H1 (cell line): ENCODE measurements at regions not wholly inside any gene's neighbourhood (a gene's known extent, or its start where the extent isn't known, plus 50 kb on each side); places are given as distances from the start of the nearest gene placed in this dataset.

Source experiments
- CTCF ChIA-PET: fragments of 300-600 bp; sonication (Branson Sonifier 250); formaldehyde crosslinking; loops from one replicate; lab custom pipeline; 2021; ENCODE audit not compliant: partially characterized antibody; lab: Charles Lee
- POLR2A ChIA-PET: fragments of 300-600 bp; sonication (Branson Sonifier 250); formaldehyde crosslinking; loops from one replicate; lab custom pipeline; 2021; ENCODE audit warnings: inconsistent platforms; ENCODE audit not compliant: partially characterized antibody; lab: Charles Lee
- DNase-seq, 2 experiments: peaks; one replicate each; pipeline versions ENCODE4 v3.0.0 to v3.0.0-alpha.2; 2010 to 2022; ENCODE audit warnings: low spot score in 2 of 2, low read depth in 1 of 2, mixed read lengths in 1 of 2
- FAIRE-seq: peaks from 2 replicates; lab custom pipeline; 2011; peaks lifted over from hg19 to GRCh38; lab: Jason Lieb, UNC
- H2AFZ ChIP-seq: 2 replicates; pipeline ENCODE4 v1.8.1; 2012; ENCODE audit warnings: low read length, inconsistent platforms
- H2AK5ac ChIP-seq: 2 replicates; pipeline ENCODE4 v1.6.1; 2013; ENCODE audit warnings: low read depth, low read length
- H2BK120ac ChIP-seq: replicated peaks from 2 replicates; pipeline ENCODE3; 2013; ENCODE audit warnings: low read depth, low read length, inconsistent platforms
- H2BK12ac ChIP-seq: 2 replicates; pipeline ENCODE4 v1.6.1; 2013; ENCODE audit warnings: low read depth, low read length
- H2BK15ac ChIP-seq: 2 replicates; pipeline ENCODE4 v1.6.1; 2013; ENCODE audit warnings: low read length
- H2BK20ac ChIP-seq: 2 replicates; pipeline ENCODE4 v1.6.1; 2013; ENCODE audit warnings: low read length
- H2BK5ac ChIP-seq: 2 replicates; pipeline ENCODE4 v1.6.1; 2013; ENCODE audit warnings: low read depth, low read length
- H3K14ac ChIP-seq: 2 replicates; pipeline ENCODE4 v1.6.1; 2013; ENCODE audit warnings: inconsistent platforms; ENCODE audit not compliant: insufficient read length
- H3K18ac ChIP-seq: 2 replicates; pipeline ENCODE4 v1.6.1; 2013; ENCODE audit warnings: low read length; ENCODE audit errors: extremely low read depth
- H3K23ac ChIP-seq: 2 replicates; pipeline ENCODE4 v1.6.1; 2013; ENCODE audit warnings: inconsistent platforms; ENCODE audit not compliant: insufficient read length
- H3K23me2 ChIP-seq: 2 replicates; pipeline ENCODE4 v1.6.1; 2013; ENCODE audit warnings: low read depth, low read length
- H3K27ac ChIP-seq: 2 replicates; pipeline ENCODE4 v1.6.1; 2011; ENCODE audit warnings: low read depth, low read length, inconsistent platforms
- H3K27me3 ChIP-seq, 4 experiments: replicated peaks in 1 of 4; 1 replicate in 1 of 4; 2 replicates in 3 of 4; pipeline versions ENCODE4 v1.6.1 to v1.8.1; 2011 to 2013; ENCODE audit warnings: low read length in 3 of 4, mild to moderate bottlenecking in 3 of 4, inconsistent platforms in 2 of 4, mixed read lengths in 2 of 4, moderate library complexity in 1 of 4; ENCODE audit not compliant: control insufficient read depth in 3 of 4, insufficient read depth in 3 of 4; ENCODE audit errors: extremely low read depth in 1 of 4
- H3K36me3 ChIP-seq, 4 experiments: 2 replicates each; pipeline versions ENCODE4 v1.6.1 to v1.8.1; 2011 to 2013; ENCODE audit warnings: mild to moderate bottlenecking in 4 of 4, low read length in 3 of 4, moderate library complexity in 2 of 4, control low read depth in 1 of 4, inconsistent platforms in 1 of 4; ENCODE audit not compliant: insufficient read depth in 4 of 4, control insufficient read depth in 2 of 4
- H3K4ac ChIP-seq: replicated peaks from 2 replicates; pipeline ENCODE3; 2013; ENCODE audit warnings: low read length, low read depth, mixed read lengths, inconsistent platforms; ENCODE audit not compliant: insufficient read length
- H3K4me1 ChIP-seq, 4 experiments: replicated peaks in 1 of 4; 1 replicate in 1 of 4; 2 replicates in 3 of 4; pipeline versions ENCODE4 v1.6.1 to v1.8.1; 2011 to 2013; ENCODE audit warnings: low read length in 3 of 4, inconsistent platforms in 2 of 4, mixed read lengths in 1 of 4; ENCODE audit not compliant: insufficient read depth in 4 of 4, control insufficient read depth in 3 of 4
- H3K4me2 ChIP-seq, 2 experiments: 2 replicates each; pipeline versions ENCODE4 v1.6.1 to v1.8.1; 2011 to 2013; ENCODE audit warnings: low read depth in 2 of 2, low read length in 2 of 2, control low read depth in 1 of 2, inconsistent platforms in 1 of 2, mild to moderate bottlenecking in 1 of 2; ENCODE audit not compliant: insufficient read depth in 1 of 2
- H3K4me3 ChIP-seq, 4 experiments: fragments of 200-600, 300-600 bp in 1 of 4; sonication (generic), shearing (Covaris generic), sonication (Bioruptor Twin) in 1 of 4; 2 replicates each; pipeline versions ENCODE4 v1.5.1 to v1.8.1; 2011 to 2016; ENCODE audit warnings: low read length in 4 of 4, low read depth in 3 of 4, control low read depth in 2 of 4, inconsistent platforms in 2 of 4, mild to moderate bottlenecking in 2 of 4, mixed read lengths in 1 of 4, moderate library complexity in 1 of 4; ENCODE audit not compliant: insufficient read depth in 2 of 4; ENCODE audit errors: extremely low read depth in 1 of 4
- H3K56ac ChIP-seq: replicated peaks from 2 replicates; pipeline ENCODE3; 2013; ENCODE audit warnings: low read depth, mild to moderate bottlenecking, mixed read lengths, low read length, inconsistent platforms; ENCODE audit not compliant: insufficient read length
- H3K79me1 ChIP-seq: 2 replicates; pipeline ENCODE4 v1.6.1; 2013; ENCODE audit warnings: low read depth, low read length, control low read depth
- H3K79me2 ChIP-seq, 2 experiments: 2 replicates each; pipeline versions ENCODE4 v1.6.1 to v1.8.1; 2012 to 2013; ENCODE audit warnings: low read length in 2 of 2, mild to moderate bottlenecking in 2 of 2, inconsistent platforms in 1 of 2; ENCODE audit not compliant: insufficient read depth in 2 of 2, control insufficient read depth in 1 of 2
- H3K9ac ChIP-seq, 4 experiments: replicated peaks in 1 of 4; 1 replicate in 1 of 4; 2 replicates in 3 of 4; pipeline versions ENCODE4 v1.6.1 to v1.8.1; 2011 to 2013; ENCODE audit warnings: low read depth in 3 of 4, low read length in 3 of 4, control low read depth in 2 of 4, mild to moderate bottlenecking in 2 of 4, moderate library complexity in 2 of 4, inconsistent platforms in 1 of 4; ENCODE audit errors: extremely low read depth in 1 of 4
- H3K9me3 ChIP-seq, 2 experiments: 2 replicates each; pipeline versions ENCODE4 v1.6.1 to v1.8.1; 2012 to 2013; ENCODE audit warnings: mild to moderate bottlenecking in 2 of 2, moderate library complexity in 2 of 2, control low read depth in 1 of 2, inconsistent platforms in 1 of 2, low read depth in 1 of 2, low read length in 1 of 2, mixed read lengths in 1 of 2; ENCODE audit not compliant: insufficient read depth in 2 of 2
- H4K20me1 ChIP-seq, 2 experiments: replicated peaks in 1 of 2; 2 replicates each; pipeline versions ENCODE3 to v1.8.1; 2011 to 2013; ENCODE audit warnings: inconsistent platforms in 2 of 2, low read length in 2 of 2, mild to moderate bottlenecking in 1 of 2; ENCODE audit not compliant: insufficient read depth in 2 of 2, control insufficient read depth in 1 of 2
- H4K5ac ChIP-seq: 2 replicates; pipeline ENCODE4 v1.6.1; 2013; ENCODE audit warnings: low read length, low read depth, mixed read lengths, inconsistent platforms; ENCODE audit not compliant: insufficient read length
- H4K8ac ChIP-seq: 2 replicates; pipeline ENCODE4 v1.8.0; 2013; ENCODE audit warnings: mild to moderate bottlenecking, moderate library complexity, low read length, inconsistent platforms; ENCODE audit not compliant: insufficient read depth; ENCODE audit errors: extremely low read depth
- H4K91ac ChIP-seq: replicated peaks from 2 replicates; pipeline ENCODE3; 2013; ENCODE audit warnings: low read length, mixed read lengths, inconsistent platforms; ENCODE audit not compliant: insufficient read length
- EGR1 ChIP-seq: IDR thresholded peaks from 2 replicates; pipeline ENCODE4 v1.6.1; 2011; ENCODE audit warnings: low read depth, low read length, borderline replicate concordance
- KDM1A ChIP-seq: fragments of 200-600, 300-600 bp; sonication (generic); IDR thresholded peaks from 2 replicates; pipeline ENCODE4 v1.7.1; 2016; ENCODE audit warnings: mild to moderate bottlenecking, low read length, borderline replicate concordance
- KDM4A ChIP-seq: IDR thresholded peaks from one replicate; pipeline ENCODE4 v1.7.1; 2012; ENCODE audit warnings: low read depth, mild to moderate bottlenecking, moderate library complexity, low read length, inconsistent platforms; ENCODE audit not compliant: severe bottlenecking
- TCF12 ChIP-seq: IDR thresholded peaks from 2 replicates; pipeline ENCODE4 v1.6.1; 2011; ENCODE audit warnings: low read depth, mild to moderate bottlenecking, low read length
- WGBS, 2 experiments: shearing (Covaris generic) in 1 of 2; methylation state at CpG; one replicate each; pipeline versions ENCODE4 v1.1.6 to v1.1.7; 2013 to 2015; ENCODE audit warnings: low lambda C conversion rate in 2 of 2, mixed read lengths in 2 of 2, inconsistent platforms in 1 of 2, low coverage in 1 of 2, missing lambda C conversion rate in 1 of 2; ENCODE audit not compliant: insufficient replicate concordance in 2 of 2, insufficient coverage in 1 of 2, insufficient read length in 1 of 2; ENCODE audit errors: extremely low coverage in 1 of 2, missing lambda C conversion rate in 1 of 2; 5-methylcytosine and 5-hydroxymethylcytosine counted together

GRCh38 chr2:200026332-200027230 is 71.2 kb downstream of the MAIP1 start:
- no peaks in the 10 kb centered on the region for H3K79me2 ChIP-seq
- H3K36me3 ChIP-seq = no peaks in the 10 kb centered on the region
- no peak overlapping the region for H2BK15ac ChIP-seq
- no peak overlapping the region for H3K56ac ChIP-seq
- TF ChIP-seq EGR1 (no peak), KDM4A (no peak), TCF12 (no peak), KDM1A (no peak)
- no peak overlapping the region for H3K9ac ChIP-seq
- H2AFZ ChIP-seq = no peak overlapping the region
- H3K4me1 ChIP-seq = no peaks in the 10 kb centered on the region
- no peaks in the 10 kb centered on the region for H3K9me3 ChIP-seq
- 91% methylated on average over 7 of the region's 7 CpGs; no CpG with 5 or more reads in 1 of the 2 experiments for WGBS, 2 experiments
- H2BK120ac ChIP-seq = no peak overlapping the region
- H2BK20ac ChIP-seq = no peak overlapping the region
- H3K14ac ChIP-seq = no peak overlapping the region
- no peak overlapping the region for H3K4ac ChIP-seq
- H3K27ac ChIP-seq = no peak overlapping the region
- H3K4me3 ChIP-seq = no peak overlapping the region
- H3K79me1 ChIP-seq = no peaks in the 10 kb centered on the region
- no peak overlapping the region for H3K18ac ChIP-seq
- peak; percentile 36 for FAIRE-seq
- no peaks in the 10 kb centered on the region for H4K20me1 ChIP-seq
- H3K23me2 ChIP-seq = no peaks in the 10 kb centered on the region
- H4K8ac ChIP-seq = no peak overlapping the region
- no peak overlapping the region for H3K4me2 ChIP-seq
- no peak overlapping the region for H4K91ac ChIP-seq
- H2AK5ac ChIP-seq = no peak overlapping the region
- POLR2A ChIA-PET = no interaction called here
- DNase-seq = no peak
- no peak overlapping the region for H2BK12ac ChIP-seq
- H2BK5ac ChIP-seq = no peak overlapping the region
- no peak overlapping the region for H4K5ac ChIP-seq
- no peaks in the 10 kb centered on the region for H3K27me3 ChIP-seq
- no peak overlapping the region for H3K23ac ChIP-seq
- CTCF ChIA-PET = interaction anchor here (0.6 to 2.2 kb wide), 3 partner anchors 53 to 457 kb away, joined by 3 to 5 read pairs (median 3); no protein-coding TSS in a partner anchor
